K562 (cell line): ENCODE measurements at regions not wholly inside any gene's neighbourhood (a gene's known extent, or its start where the extent isn't known, plus 50 kb on each side); places are given as distances from the start of the nearest gene placed in this dataset.
A peak's percentile ranks its signal among the peaks of the same experiment; 100 is the strongest.

Source experiments
- ATAC-seq: fragments of 200-7000 bp; cut with Tn5 transposase; 3 replicates; pipeline ENCODE4 v1.9.1; 2020; ENCODE audit warnings: moderate library complexity
- BruUV-seq: library from RNA; stranded (reverse); fragments of 400-500 nt; replicated peaks from 2 replicates; lab custom pipeline; 2021; lab: Mats Ljungman, UMichigan
- CTCF ChIA-PET: fragments of 300-600 bp; formaldehyde crosslinking; extraction: SDS; loops from one replicate; lab custom pipeline; 2021; ENCODE audit warnings: low intra/inter-chr PET ratio; lab: Yijun Ruan, JAX
- POLR2A ChIA-PET: fragments of 300-600, 350-650 bp; sonication (Branson Sonifier 250); formaldehyde crosslinking; extraction: SDS; loops from one replicate; lab custom pipeline; 2021; ENCODE audit warnings: antibody characterized with exemption, inconsistent platforms; lab: Yijun Ruan, JAX
- DNase-seq, 4 experiments: peaks; one replicate each; pipeline versions ENCODE4 v3.0.0 to v3.0.0-alpha.2; 2011 to 2018; ENCODE audit warnings: low spot score in 3 of 4, mixed read lengths in 3 of 4; ENCODE audit errors: extremely low read depth in 1 of 4
- FAIRE-seq: peaks from 2 replicates; lab custom pipeline; 2011; peaks lifted over from hg19 to GRCh38; lab: Jason Lieb, UNC
- H2AFZ ChIP-seq: 2 replicates; pipeline ENCODE4 v1.6.0; 2011; ENCODE audit warnings: low read depth, low read length, control low read depth, inconsistent platforms
- H3K27ac ChIP-seq: fragments of 200-600 bp; 3 replicates; pipeline ENCODE4 v1.8.0; 2011; ENCODE audit warnings: low read depth, mild to moderate bottlenecking, control low read depth, inconsistent platforms, low read length, moderate library complexity, mixed read lengths; ENCODE audit errors: extremely low read depth
- H3K27me3 ChIP-seq, 2 experiments: fragments of 300-600 bp in 1 of 2; 2 replicates in 1 of 2; 3 replicates in 1 of 2; pipeline versions ENCODE4 v1.6.0 to v1.8.0; 2011; ENCODE audit warnings: inconsistent platforms in 2 of 2, low read length in 2 of 2, mild to moderate bottlenecking in 1 of 2, mixed read lengths in 1 of 2, moderate library complexity in 1 of 2; ENCODE audit not compliant: control insufficient read depth in 2 of 2, insufficient read depth in 2 of 2
- H3K36me3 ChIP-seq: fragments of 300-600 bp; 3 replicates; pipeline ENCODE4 v1.8.0; 2011; ENCODE audit warnings: mild to moderate bottlenecking, low read length, inconsistent platforms; ENCODE audit not compliant: control insufficient read depth, insufficient read depth
- H3K4me1 ChIP-seq, 2 experiments: fragments of 200-600 bp in 1 of 2; replicated peaks in 1 of 2; 2 replicates in 1 of 2; 3 replicates in 1 of 2; pipeline versions ENCODE4 v1.5.1 to v1.8.0; 2011; ENCODE audit warnings: inconsistent platforms in 2 of 2, low read length in 2 of 2, mild to moderate bottlenecking in 1 of 2, mixed read lengths in 1 of 2, moderate library complexity in 1 of 2; ENCODE audit not compliant: control insufficient read depth in 2 of 2, insufficient read depth in 2 of 2
- H3K4me2 ChIP-seq: 2 replicates; pipeline ENCODE4 v1.6.1; 2011; ENCODE audit warnings: low read length, control low read depth, inconsistent platforms, mixed read lengths; ENCODE audit not compliant: insufficient read depth
- H3K4me3 ChIP-seq: fragments of 200-600 bp; sonication (generic), shearing (Covaris generic); 2 replicates; pipeline ENCODE4 v1.5.1; 2016; ENCODE audit warnings: control low read depth, inconsistent platforms
- H3K79me2 ChIP-seq: fragments of 200-600 bp; 3 replicates; pipeline ENCODE4 v1.8.0; 2011; ENCODE audit warnings: low read length, inconsistent platforms; ENCODE audit not compliant: control insufficient read depth, insufficient read depth
- H3K9ac ChIP-seq, 2 experiments: 2 replicates each; pipeline versions ENCODE4 v1.6.0 to v1.6.1; 2011; ENCODE audit warnings: low read depth in 2 of 2, low read length in 2 of 2, control low read depth in 1 of 2, inconsistent platforms in 1 of 2, mild to moderate bottlenecking in 1 of 2, mixed read lengths in 1 of 2; ENCODE audit not compliant: insufficient read depth in 1 of 2
- H3K9me1 ChIP-seq: one replicate; pipeline ENCODE4 v1.6.0; 2011; ENCODE audit warnings: inconsistent platforms, mild to moderate bottlenecking, low read length, moderate library complexity; ENCODE audit not compliant: control insufficient read depth, insufficient read depth
- H3K9me3 ChIP-seq: replicated peaks from 2 replicates; pipeline ENCODE4 v1.5.1; 2011; ENCODE audit warnings: low read depth, low read length, inconsistent platforms; ENCODE audit not compliant: control insufficient read depth, insufficient read depth
- H4K20me1 ChIP-seq: replicated peaks from 2 replicates; pipeline ENCODE4 v1.6.1; 2011; ENCODE audit warnings: low read length, inconsistent platforms, mixed read lengths; ENCODE audit not compliant: control insufficient read depth, insufficient read depth
- CHAMP1 ChIP-seq: fragments of 450-650 bp; IDR thresholded peaks from 2 replicates; pipeline ENCODE4 v1.6.1; 2016; ENCODE audit warnings: mild to moderate bottlenecking
- EZH2 ChIP-seq: IDR thresholded peaks from 2 replicates; pipeline ENCODE4 v1.6.1; 2012; ENCODE audit warnings: low read depth, mild to moderate bottlenecking, inconsistent platforms, low read length, borderline replicate concordance
- FOXO4 ChIP-seq: fragments of 450-650 bp; formaldehyde crosslinking; IDR thresholded peaks from 2 replicates; pipeline ENCODE4 v1.4.0; 2020; ENCODE audit warnings: mild to moderate bottlenecking, moderate library complexity
- HDGF ChIP-seq: fragments of 450-650 bp; IDR thresholded peaks from 2 replicates; pipeline ENCODE4 v1.6.1; 2016
- LCOR ChIP-seq: sonication (generic); formaldehyde crosslinking; IDR thresholded peaks from 2 replicates; pipeline ENCODE4 v1.8.0; 2022; ENCODE audit warnings: mild to moderate bottlenecking, missing genetic modification reagents
- MYC ChIP-seq, 2 experiments: fragments of 250-450 bp in 1 of 2; sonication (Bioruptor Pico) in 1 of 2; IDR thresholded peaks; 2 replicates each; pipeline versions ENCODE4 v1.5.1 to v1.6.1; 2012 to 2021; ENCODE audit warnings: low read depth in 2 of 2, borderline replicate concordance in 1 of 2, improper control_type of control experiment in 1 of 2, low read length in 1 of 2, mild to moderate bottlenecking in 1 of 2, moderate library complexity in 1 of 2
- PKNOX1 ChIP-seq: fragments of 450-650 bp; IDR thresholded peaks from 2 replicates; pipeline ENCODE4 v1.6.1; 2016
- POLR2H ChIP-seq: IDR thresholded peaks from 2 replicates; pipeline ENCODE4 v1.6.1; 2016; ENCODE audit warnings: missing genetic modification characterization, low read depth, mild to moderate bottlenecking, control low read depth, missing compliant biosample characterization, moderate library complexity
- SIN3A ChIP-seq, 2 experiments: fragments of 150-350 bp in 1 of 2; IDR thresholded peaks; 2 replicates each; pipeline ENCODE4 v1.6.1; 2011 to 2016; ENCODE audit warnings: borderline replicate concordance in 2 of 2, low read depth in 2 of 2, low read length in 2 of 2, mild to moderate bottlenecking in 2 of 2, moderate library complexity in 2 of 2; ENCODE audit not compliant: control insufficient read depth in 1 of 2
- TAF9B ChIP-seq: fragments of 450-650 bp; IDR thresholded peaks from 2 replicates; pipeline ENCODE4 v1.6.1; 2018; ENCODE audit warnings: mild to moderate bottlenecking; ENCODE audit not compliant: partially characterized antibody
- TCFL5 ChIP-seq: fragments of 250-450 bp; sonication (Bioruptor Pico); conservative IDR thresholded peaks from 2 replicates; pipeline ENCODE4 v1.6.1; 2021; ENCODE audit warnings: mild to moderate bottlenecking, moderate library complexity, matching md5 sums
- XRCC4 ChIP-seq: IDR thresholded peaks from one replicate; pipeline ENCODE4 v1.6.1; 2011; ENCODE audit not compliant: insufficient read depth, insufficient read length; ENCODE audit errors: extremely low read depth
- ZNF699 ChIP-seq: fragments of 250-450 bp; sonication (Bioruptor Pico); IDR thresholded peaks from 2 replicates; pipeline ENCODE4 v1.8.0; 2021; ENCODE audit warnings: mild to moderate bottlenecking, moderate library complexity; ENCODE audit not compliant: insufficient replicate concordance
- WGBS: fragments of 100-300 bp; shearing (Covaris generic); methylation state at CpG from one replicate; pipeline ENCODE4 v1.1.6; 2016; ENCODE audit warnings: low coverage, mixed read lengths; ENCODE audit not compliant: insufficient coverage; ENCODE audit errors: missing lambda C conversion rate; 5-methylcytosine and 5-hydroxymethylcytosine counted together
- in situ Hi-C: fragments of 300-500 bp; cut with MboI; formaldehyde crosslinking; loops from 4 replicates; pipeline ENCODE4 v1.15.0; 2018; ENCODE audit warnings: inconsistent platforms, mixed read lengths
- intact Hi-C: fragments of 100-400 bp; cut with micrococcal nuclease; formaldehyde crosslinking; loops from 2 replicates; pipeline ENCODE4 v1.14.2; 2022

- Histone ChIP-seq H3K9me3 (no peaks in the 10 kb centered on the region), H3K4me3 (no peak overlapping the region), H2AFZ (no peak overlapping the region; the same call in 1 of the 2 replicates), H4K20me1 (no peaks in the 10 kb centered on the region), H3K27ac (no peak overlapping the region; the same call in 2 of the 3 replicates), H3K9me1 (no peaks in the 10 kb centered on the region)
- 83% methylated on average over 7 of the region's 9 CpGs for WGBS
- no TSS peak for BruUV-seq
- CTCF ChIA-PET, result no interaction called here
- TF ChIP-seq ZNF699 (CRISPR knock-in tag) (no peak), SIN3A (IDR thresholded peaks at IDR 0.05; ENCODE audit: borderline replicate concordance in 2 of 2, control insufficient read depth in 1 of 2, low read depth in 2 of 2, low read length in 2 of 2) (no peak), PKNOX1 (no peak), TCFL5 (no peak), XRCC4 (no peak), POLR2H (no peak), FOXO4 (no peak), EZH2 (no peak), MYC (IDR thresholded peaks at IDR 0.05; ENCODE audit: low read depth, low read length) (no peak), MYC (CRISPR knock-in tag; IDR thresholded peaks at IDR 0.05; ENCODE audit: borderline replicate concordance, low read depth) (no peak), HDGF (no peak), TAF9B (no peak), CHAMP1 (no peak), LCOR (CRISPR knock-in tag) (no peak)
- TF ChIP-seq, all 486 proteins: peak for 0
- no peaks in the 10 kb centered on the region; the same call in 2 of the 3 replicates for H3K79me2 ChIP-seq
- ATAC-seq, result no peak
- POLR2A ChIA-PET, result no interaction called here
- no peaks in the 10 kb centered on the region for H3K27me3 ChIP-seq
- no peak overlapping the region for H3K9ac ChIP-seq
- FAIRE-seq, result no peak
- H3K36me3 ChIP-seq, result no peaks in the 10 kb centered on the region
- in situ Hi-C loops, result no loop called here
- intact Hi-C loops, result loop anchor here (10.0 kb wide), 2 partner anchors 363 to 507 kb away; no protein-coding TSS in a partner anchor
- H3K4me2 ChIP-seq, result peak overlapping the region; percentile 91; the same call in 1 of the 2 replicates
- DNase-seq, result no peak
- H3K4me1 ChIP-seq, result peaks cover 8 to 20% of the 10 kb centered on the region in 2 experiments; a peak in 4 of 5 replicates
Observed at GRCh38 chr7:25858200-25858524, 293.8 kb upstream of the NFE2L3 start.
